Keratinocyte (primary cell): ENCODE measurements at regions not wholly inside any gene's neighbourhood (a gene's known extent, or its start where the extent isn't known, plus 50 kb on each side); places are given as distances from the start of the nearest gene placed in this dataset.

Experiments
- DNase-seq: peaks from one replicate; pipeline ENCODE4 v3.0.0-alpha.2; 2011; ENCODE audit warnings: low read depth, missing footprints, low spot score
- FAIRE-seq: peaks from 2 replicates; lab custom pipeline; 2011; peaks lifted over from hg19 to GRCh38; lab: Jason Lieb, UNC
- H2AFZ ChIP-seq: 2 replicates; pipeline ENCODE4 v1.6.0; 2012; ENCODE audit warnings: low read length, control low read depth, inconsistent platforms; ENCODE audit not compliant: control insufficient read depth
- H3K27ac ChIP-seq: 2 replicates; pipeline ENCODE4 v1.5.1; 2011; ENCODE audit warnings: low read length; ENCODE audit not compliant: control insufficient read depth, insufficient read depth
- H3K27me3 ChIP-seq: 3 replicates; pipeline ENCODE4 v1.6.0; 2011; ENCODE audit warnings: low read length; ENCODE audit not compliant: control insufficient read depth, insufficient read depth; ENCODE audit errors: extremely low read depth
- H3K36me3 ChIP-seq, 2 experiments: 2 replicates in 1 of 2; 3 replicates in 1 of 2; pipeline ENCODE4 v1.5.1; 2011; ENCODE audit warnings: low read length in 2 of 2, mild to moderate bottlenecking in 1 of 2; ENCODE audit not compliant: control insufficient read depth in 2 of 2, insufficient read depth in 2 of 2; ENCODE audit errors: extremely low read depth in 1 of 2
- H3K4me1 ChIP-seq: 3 replicates; pipeline ENCODE4 v1.5.1; 2011; ENCODE audit warnings: low read length; ENCODE audit not compliant: control insufficient read depth, insufficient read depth; ENCODE audit errors: extremely low read depth
- H3K4me2 ChIP-seq: 3 replicates; pipeline ENCODE4 v1.6.0; 2011; ENCODE audit warnings: low read depth, low read length; ENCODE audit not compliant: control insufficient read depth, insufficient read depth; ENCODE audit errors: extremely low read depth
- H3K4me3 ChIP-seq, 3 experiments: fragments of 200-600 bp in 1 of 3; sonication (generic) in 1 of 3; 2 replicates in 2 of 3; 3 replicates in 1 of 3; pipeline ENCODE4 v1.5.1; 2011 to 2016; ENCODE audit warnings: low read length in 3 of 3, mild to moderate bottlenecking in 3 of 3, control low read depth in 2 of 3, inconsistent platforms in 1 of 3, low read depth in 1 of 3, mixed read lengths in 1 of 3, mixed run types in 1 of 3, moderate library complexity in 1 of 3; ENCODE audit not compliant: control insufficient read depth in 2 of 3, insufficient read depth in 2 of 3; ENCODE audit errors: extremely low read depth in 1 of 3
- H3K79me2 ChIP-seq: 2 replicates; pipeline ENCODE4 v1.6.0; 2012; ENCODE audit warnings: low read length; ENCODE audit not compliant: control insufficient read depth, insufficient read depth
- H3K9ac ChIP-seq: 3 replicates; pipeline ENCODE4 v1.6.0; 2011; ENCODE audit warnings: low read length; ENCODE audit not compliant: control insufficient read depth, insufficient read depth; ENCODE audit errors: extremely low read depth
- H3K9me1 ChIP-seq: 3 replicates; pipeline ENCODE4 v1.6.0; 2011; ENCODE audit warnings: low read length; ENCODE audit not compliant: control insufficient read depth, insufficient read depth; ENCODE audit errors: extremely low read depth
- H3K9me3 ChIP-seq: 2 replicates; pipeline ENCODE4 v1.5.1; 2012; ENCODE audit warnings: low read depth, low read length; ENCODE audit not compliant: control insufficient read depth
- H4K20me1 ChIP-seq: 3 replicates; pipeline ENCODE4 v1.6.0; 2011; ENCODE audit warnings: low read length; ENCODE audit not compliant: control insufficient read depth, insufficient read depth; ENCODE audit errors: extremely low read depth
- CTCF ChIP-seq, 3 experiments: IDR thresholded peaks in 1 of 3; conservative IDR thresholded peaks in 1 of 3; optimal IDR thresholded peaks in 1 of 3; 2 replicates in 2 of 3; 3 replicates in 1 of 3; pipeline versions ENCODE3 to v1.5.1; 2011; ENCODE audit warnings: low read length in 3 of 3, mild to moderate bottlenecking in 3 of 3, moderate library complexity in 2 of 3, control low read depth in 1 of 3, inconsistent platforms in 1 of 3; ENCODE audit not compliant: insufficient read depth in 2 of 3; ENCODE audit errors: extremely low read depth in 1 of 3
- EZH2 ChIP-seq: IDR thresholded peaks from one replicate; pipeline ENCODE4 v1.6.1; 2012; ENCODE audit warnings: inconsistent platforms, mild to moderate bottlenecking, low read length, moderate library complexity
- dilution Hi-C: fragments of 300-500 bp; cut with MboI; formaldehyde crosslinking; loops from one replicate; pipeline ENCODE4 v1.7.0; 2020; ENCODE audit warnings: low sequenced_read_pairs; ENCODE audit not compliant: extremely low pct_ligation_motif_present

- H3K9me3 ChIP-seq: no peaks in the 10 kb centered on the region
- H4K20me1 ChIP-seq: no peaks in the 10 kb centered on the region
- TF ChIP-seq EZH2 (no peak), CTCF (optimal IDR thresholded peaks at IDR 0.05 in 1 of 3, IDR thresholded peaks at IDR 0.05 in 1 of 3, conservative IDR thresholded peaks at IDR 0.05 in 1 of 3; ENCODE audit: extremely low read depth in 1 of 3, insufficient read depth in 2 of 3, low read length in 3 of 3) (no peak)
- no peaks in the 10 kb centered on the region for H3K79me2 ChIP-seq
- no peaks in the 10 kb centered on the region for H3K27me3 ChIP-seq
- H3K4me3 ChIP-seq: no peak overlapping the region
- FAIRE-seq (no peak), DNase-seq (no peak)
- dilution Hi-C loops: no loop called here
- no peaks in the 10 kb centered on the region for H3K4me1 ChIP-seq
- no peak overlapping the region for H3K27ac ChIP-seq
- H3K4me2 ChIP-seq: no peak overlapping the region
- no peak overlapping the region for H2AFZ ChIP-seq
- H3K9ac ChIP-seq: no peak overlapping the region
- H3K9me1 ChIP-seq: no peaks in the 10 kb centered on the region
- H3K36me3 ChIP-seq: no peaks in the 10 kb centered on the region
Measured at GRCh38 chr21:38747810-38748209, 57.9 kb upstream of the ETS2 start.

- dilution Hi-C loops: no loop called here
- no peak for DNase-seq
- Histone ChIP-seq H3K4me2 (no peak overlapping the region), H3K4me3 (no peak overlapping the region), H2AFZ (no peak overlapping the region), H3K79me2 (no peaks in the 10 kb centered on the region), H3K27me3 (no peaks in the 10 kb centered on the region), H3K9me3 (no peaks in the 10 kb centered on the region), H3K4me1 (peaks cover 25% of the 10 kb centered on the region), H4K20me1 (no peaks in the 10 kb centered on the region), H3K36me3 (no peaks in the 10 kb centered on the region), H3K9ac (no peak overlapping the region), H3K9me1 (no peaks in the 10 kb centered on the region), H3K27ac (no peak overlapping the region)
- TF ChIP-seq CTCF (optimal IDR thresholded peaks at IDR 0.05 in 1 of 3, IDR thresholded peaks at IDR 0.05 in 1 of 3, conservative IDR thresholded peaks at IDR 0.05 in 1 of 3; ENCODE audit: extremely low read depth in 1 of 3, insufficient read depth in 2 of 3, low read length in 3 of 3) (no peak), EZH2 (no peak)
- FAIRE-seq: no peak
Measured at GRCh38 chr21:38751379-38752050, 54.2 kb upstream of the ETS2 start.
